Natural killer cell treated with Interleukin-12 subunit alpha and Interleukin-12 subunit beta and Interleukin-15 and Interleukin-18, amount 100 ng/mL, for 72 hours (primary cell): ENCODE measurements at regions not wholly inside any gene's neighbourhood (a gene's known extent, or its start where the extent isn't known, plus 50 kb on each side); places are given as distances from the start of the nearest gene placed in this dataset.
"Not testable (repeated sequence)": the region's sequence is repeated elsewhere in the genome, so short reads cannot be mapped to it uniquely, and the experiment has no call there.

Experiments used
- ATAC-seq, 2 donors: fragments of 150-1000 bp; cut with Tn5 transposase in 1 of 2; sonication (Bioruptor Pico), chemical (Tn5 transposase) in 1 of 2; 2 replicates each; pipeline ENCODE4 v1.10.0; 2021
- DNase-seq: peaks from one replicate; pipeline ENCODE4 v3.0.0; 2022; ENCODE audit warnings: low spot score
- H3K27ac Mint-ChIP-seq, 2 donors: 1 replicate in 1 of 2; 2 replicates in 1 of 2; pipeline ENCODE4 v1.8.0; 2022; ENCODE audit warnings: mixed read lengths in 2 of 2, mild to moderate bottlenecking in 1 of 2, moderate library complexity in 1 of 2
- H3K27me3 Mint-ChIP-seq, 2 donors: 1 replicate in 1 of 2; 2 replicates in 1 of 2; pipeline ENCODE4 v1.8.0; 2022; ENCODE audit warnings: mixed read lengths in 2 of 2
- H3K36me3 Mint-ChIP-seq: one replicate; pipeline ENCODE4 v1.8.0; 2022; ENCODE audit warnings: mixed read lengths
- H3K4me1 Mint-ChIP-seq, 2 donors: 1 replicate in 1 of 2; 2 replicates in 1 of 2; pipeline ENCODE4 v1.8.0; 2022; ENCODE audit warnings: low read depth in 2 of 2, mixed read lengths in 2 of 2, mild to moderate bottlenecking in 1 of 2
- H3K4me3 Mint-ChIP-seq: one replicate; pipeline ENCODE4 v1.8.0; 2022; ENCODE audit warnings: mixed read lengths
- H3K9me3 Mint-ChIP-seq: 2 replicates; pipeline ENCODE4 v1.8.0; 2022; ENCODE audit warnings: mixed read lengths

DNA sequence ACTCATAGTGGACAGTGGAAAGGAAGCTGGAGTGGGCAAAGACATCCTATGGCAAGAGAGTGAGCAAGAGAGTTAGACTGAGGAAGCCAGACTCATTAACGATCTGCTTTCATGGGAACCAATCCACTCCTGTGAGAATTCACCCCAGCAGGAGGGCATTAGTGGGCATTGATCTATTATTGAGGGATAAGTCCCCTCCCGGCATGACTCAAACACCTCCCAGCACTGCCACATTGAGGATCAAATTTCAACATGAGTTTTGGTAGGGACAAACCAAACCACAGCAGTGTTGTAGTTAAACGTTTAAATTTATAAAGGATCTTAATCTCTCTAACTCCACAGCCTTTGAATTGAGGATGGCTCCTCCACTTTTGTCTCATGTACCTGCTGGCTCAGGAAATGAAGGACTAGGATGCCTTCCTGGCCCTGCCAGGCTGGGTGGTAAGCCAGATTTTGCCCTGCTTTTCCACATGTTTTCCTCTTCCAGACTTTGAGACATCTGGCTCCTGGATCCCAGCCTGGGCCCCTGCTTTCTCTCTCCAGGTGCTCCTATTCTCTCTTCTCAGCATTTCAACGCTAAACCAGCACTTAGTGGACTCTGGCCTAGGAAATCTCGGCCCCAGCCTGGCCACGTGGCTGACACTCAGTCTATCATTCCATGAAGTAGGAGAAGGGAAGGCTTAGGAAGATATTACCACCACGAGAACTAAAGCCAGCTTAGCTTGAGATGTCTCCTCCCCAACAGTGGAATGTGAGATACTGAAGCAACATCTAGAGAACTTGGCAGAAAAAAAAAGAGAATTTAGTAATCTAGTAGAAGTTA is 96.5 kb upstream of the PIP4K2A start:
- H3K4me1 Mint-ChIP-seq: peaks cover 4 to 7% of the 10 kb centered on the region in 2 donors
- H3K4me3 Mint-ChIP-seq: no peak overlapping the region
- ATAC-seq: no peak
- no peaks in the 10 kb centered on the region for H3K9me3 Mint-ChIP-seq
- H3K27me3 Mint-ChIP-seq: peaks cover 0 to under 1% of the 10 kb centered on the region in 2 donors
- DNase-seq: no peak
- H3K36me3 Mint-ChIP-seq: peaks cover under 1% of the 10 kb centered on the region
- peak overlapping the region in 1 of 2 donors; percentile 72 for H3K27ac Mint-ChIP-seq

DNA sequence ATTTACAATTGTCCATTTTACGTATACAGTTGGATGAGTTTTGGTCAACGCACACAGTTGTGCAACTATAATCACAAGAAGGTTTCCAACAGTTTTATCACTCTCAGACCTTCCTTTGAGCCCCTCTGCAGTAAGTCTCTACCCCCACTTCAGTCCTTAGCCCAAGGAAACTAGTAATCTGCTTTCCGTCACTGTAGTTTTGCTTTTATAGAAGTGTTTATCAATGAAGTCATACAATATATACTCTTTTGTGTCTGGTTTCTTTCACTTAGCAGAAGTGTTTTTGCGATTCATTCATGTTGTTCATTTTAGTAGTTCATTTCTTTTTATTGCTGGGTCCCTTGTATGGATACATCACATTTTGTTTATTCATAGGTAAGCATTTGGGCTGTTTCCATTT is 92.9 kb upstream of the PIP4K2A start:
- no peak for ATAC-seq
- no peak for DNase-seq
- Mint-ChIP-seq H3K4me3 (no peak overlapping the region), H3K9me3 (no peaks in the 10 kb centered on the region), H3K27me3 (peaks cover 0 to 7% of the 10 kb centered on the region in 2 donors), H3K36me3 (no peaks in the 10 kb centered on the region), H3K4me1 (peaks cover 0 to 3% of the 10 kb centered on the region in 2 donors), H3K27ac (no peak overlapping the region)

DNA sequence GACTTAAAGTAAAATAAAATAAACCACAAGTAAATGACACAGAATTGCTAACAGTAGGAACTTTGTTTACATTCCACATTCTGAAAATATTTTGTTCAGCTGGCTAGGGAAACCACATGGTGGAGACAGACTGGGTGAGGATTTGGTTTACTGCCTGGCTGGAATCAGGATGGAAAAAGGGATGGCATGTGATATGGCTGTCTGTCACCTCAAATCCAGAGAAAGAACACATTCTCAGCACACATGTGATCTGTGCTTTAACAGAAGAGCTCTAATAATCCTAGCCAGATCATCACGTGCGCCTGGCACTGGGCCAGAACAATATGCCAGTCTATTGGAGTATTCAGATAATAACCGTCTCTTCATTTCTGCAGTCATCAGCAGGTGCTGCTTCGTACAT is 90.9 kb upstream of the PIP4K2A start:
- Mint-ChIP-seq H3K4me3 (no peak overlapping the region), H3K36me3 (no peaks in the 10 kb centered on the region), H3K4me1 (no peaks in the 10 kb centered on the region), H3K27me3 (peaks cover 7 to 10% of the 10 kb centered on the region in 2 donors), H3K27ac (no peak overlapping the region), H3K9me3 (no peaks in the 10 kb centered on the region)
- DNase-seq: no peak
- ATAC-seq: no peak

DNA sequence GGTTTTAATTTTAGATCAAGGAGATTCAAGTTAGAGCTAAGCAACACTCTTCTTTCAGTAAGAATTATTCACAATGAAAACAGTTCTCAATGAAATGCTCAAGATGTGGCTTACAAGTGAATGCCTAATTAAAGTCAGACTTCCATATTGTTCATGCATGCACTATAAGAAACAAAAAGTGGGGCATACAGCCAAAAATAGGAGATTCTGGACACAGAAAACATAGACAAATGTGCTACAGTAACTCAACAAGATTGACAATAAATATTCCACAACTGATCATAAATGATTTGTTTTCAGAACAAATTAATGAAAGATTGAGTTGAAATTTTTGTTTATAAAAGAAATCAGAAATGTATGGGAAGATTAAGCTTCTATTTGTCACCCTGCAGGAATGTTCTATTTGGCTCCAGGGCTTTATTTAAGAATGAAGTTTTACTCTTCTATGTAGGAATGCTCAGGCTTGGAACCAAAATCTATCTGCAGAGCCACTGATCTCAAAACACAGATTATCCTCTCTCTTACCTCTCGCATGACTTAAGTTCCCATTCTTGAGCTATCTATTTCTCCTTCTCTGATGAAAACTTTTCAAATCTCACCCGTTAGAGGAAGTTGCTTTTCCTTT is 89.0 kb upstream of the PIP4K2A start:
- Mint-ChIP-seq H3K27me3 (peaks cover 8 to 10% of the 10 kb centered on the region in 2 donors), H3K9me3 (no peaks in the 10 kb centered on the region), H3K27ac (no peak overlapping the region), H3K4me3 (no peak overlapping the region), H3K4me1 (no peaks in the 10 kb centered on the region), H3K36me3 (no peaks in the 10 kb centered on the region)
- no peak for DNase-seq
- ATAC-seq: no peak

DNA sequence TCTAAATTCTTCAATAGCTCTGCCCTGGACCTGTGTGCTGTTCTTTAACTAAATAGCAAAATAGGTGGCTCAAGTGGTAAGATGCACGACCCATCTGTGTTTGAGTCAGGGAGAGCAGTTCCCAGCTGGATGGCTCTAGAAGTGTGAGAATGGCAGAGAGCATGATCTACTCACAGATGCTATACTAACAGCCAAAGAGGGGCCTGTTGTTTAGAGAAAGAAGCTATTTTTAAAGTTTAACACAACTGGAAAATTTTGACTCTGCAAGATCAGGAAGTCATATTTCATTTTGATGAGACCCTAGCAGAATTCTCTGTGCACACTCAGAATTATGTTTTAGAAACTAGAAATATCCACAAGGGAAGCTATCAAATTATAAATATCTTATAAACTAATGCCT is 87.4 kb upstream of the PIP4K2A start:
- no peaks in the 10 kb centered on the region for H3K36me3 Mint-ChIP-seq
- H3K4me3 Mint-ChIP-seq: no peak overlapping the region

DNA sequence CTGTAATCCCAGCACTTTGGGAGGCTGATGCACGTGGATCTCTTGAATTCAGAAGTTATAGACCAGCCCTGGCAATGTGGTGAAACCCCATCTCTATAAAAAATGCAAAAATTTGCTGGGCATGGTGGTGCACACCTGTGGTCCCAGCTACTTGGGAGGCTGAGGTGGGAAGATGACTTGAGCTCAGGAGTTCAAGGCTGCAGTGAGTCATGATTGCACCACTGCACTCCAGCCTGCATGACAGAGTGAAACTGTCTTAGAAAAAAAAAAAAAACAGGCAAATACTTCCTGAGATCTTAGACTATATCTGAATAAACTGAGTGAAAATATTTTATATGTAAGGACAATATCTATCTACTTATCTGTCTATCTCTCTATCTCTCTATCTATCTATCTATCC is 83.4 kb upstream of the PIP4K2A start:
- not testable (repeated sequence) for H3K27ac Mint-ChIP-seq, H3K36me3 Mint-ChIP-seq, H3K4me3 Mint-ChIP-seq, H3K9me3 Mint-ChIP-seq, ATAC-seq, DNase-seq, H3K4me1 Mint-ChIP-seq
- peaks cover 16 to 22% of the 10 kb centered on the region in 2 donors for H3K27me3 Mint-ChIP-seq

More for the DNA sequence above, 87.4 kb upstream of the PIP4K2A start:
- ATAC-seq: no peak
- H3K27ac Mint-ChIP-seq: no peak overlapping the region
- no peaks in the 10 kb centered on the region for H3K9me3 Mint-ChIP-seq
- no peaks in the 10 kb centered on the region for H3K4me1 Mint-ChIP-seq
- DNase-seq: no peak
- H3K27me3 Mint-ChIP-seq: peaks cover 8 to 10% of the 10 kb centered on the region in 2 donors

DNA sequence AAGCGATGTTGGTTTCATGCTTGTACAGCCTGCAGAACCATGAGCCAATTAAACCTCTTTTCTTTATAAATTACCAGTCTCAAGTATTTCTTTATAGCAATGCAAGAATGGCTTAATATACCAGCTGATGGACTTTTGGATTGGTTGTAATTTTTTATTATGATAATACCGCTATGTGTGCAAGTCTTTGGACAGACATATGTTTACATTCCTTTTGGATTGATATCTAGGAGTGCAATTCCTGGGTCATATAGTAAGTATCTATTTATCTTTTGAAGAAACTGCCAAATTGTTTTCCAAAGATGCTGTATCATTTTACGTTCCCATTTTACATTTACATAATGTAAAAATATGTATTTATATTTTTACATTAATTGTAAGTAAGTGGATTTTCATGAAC is 81.2 kb upstream of the PIP4K2A start:
- no peak for DNase-seq
- H3K4me3 Mint-ChIP-seq: no peak overlapping the region
- H3K36me3 Mint-ChIP-seq: no peaks in the 10 kb centered on the region
- H3K9me3 Mint-ChIP-seq: no peaks in the 10 kb centered on the region
- ATAC-seq: no peak
- no peak overlapping the region for H3K27ac Mint-ChIP-seq
- H3K4me1 Mint-ChIP-seq: peaks cover 0 to 5% of the 10 kb centered on the region in 2 donors
- peaks cover 13 to 17% of the 10 kb centered on the region in 2 donors for H3K27me3 Mint-ChIP-seq

DNA sequence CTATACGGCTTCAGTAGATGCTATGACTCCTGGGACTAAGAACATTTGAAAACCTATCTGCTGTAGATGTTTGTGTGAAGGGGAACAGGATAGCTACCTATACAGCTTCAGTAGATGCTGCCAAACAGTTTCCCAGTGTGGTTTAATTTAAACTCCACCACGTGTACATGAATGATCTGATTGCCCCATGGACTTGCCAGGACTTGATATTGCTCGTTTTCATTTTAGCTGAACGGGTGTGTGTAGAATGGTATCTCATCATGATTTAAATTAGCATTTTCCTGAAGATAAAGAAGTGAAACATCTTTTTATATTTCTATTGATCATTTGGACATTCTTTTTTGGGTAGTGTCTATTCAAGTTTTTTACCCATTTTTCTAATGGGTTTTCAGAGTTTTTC is 77.8 kb upstream of the PIP4K2A start:
- no peaks in the 10 kb centered on the region for H3K36me3 Mint-ChIP-seq

DNA sequence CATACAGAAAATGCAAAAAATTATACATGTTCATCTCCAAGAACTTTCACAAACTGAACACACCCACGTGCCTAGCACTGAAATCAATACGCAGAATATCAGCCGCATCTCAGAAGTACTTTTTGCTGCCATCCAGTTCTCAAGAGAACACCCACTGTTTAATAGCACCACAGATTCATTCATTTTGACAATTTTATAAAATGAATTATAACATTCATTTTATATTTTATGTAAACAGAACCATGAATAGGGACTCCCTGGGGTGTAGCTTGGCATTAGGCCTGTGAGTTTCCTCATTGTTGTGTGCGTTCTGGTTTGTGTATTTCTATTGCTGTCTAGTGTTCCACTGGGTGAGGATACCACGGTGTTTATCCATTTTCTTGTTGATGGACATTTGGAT is 77.3 kb upstream of the PIP4K2A start:
- Mint-ChIP-seq H3K9me3 (no peaks in the 10 kb centered on the region), H3K4me1 (peaks cover 0 to 5% of the 10 kb centered on the region in 2 donors), H3K27ac (no peak overlapping the region), H3K36me3 (no peaks in the 10 kb centered on the region), H3K27me3 (peaks cover 13 to 18% of the 10 kb centered on the region in 2 donors), H3K4me3 (no peak overlapping the region)
- ATAC-seq (no peak), DNase-seq (no peak)

More for the DNA sequence above, 77.8 kb upstream of the PIP4K2A start:
- Mint-ChIP-seq H3K27ac (no peak overlapping the region), H3K4me3 (no peak overlapping the region), H3K4me1 (peaks cover 0 to 5% of the 10 kb centered on the region in 2 donors), H3K9me3 (no peaks in the 10 kb centered on the region), H3K27me3 (peaks cover 13 to 14% of the 10 kb centered on the region in 2 donors)
- DNase-seq: no peak
- no peak for ATAC-seq

DNA sequence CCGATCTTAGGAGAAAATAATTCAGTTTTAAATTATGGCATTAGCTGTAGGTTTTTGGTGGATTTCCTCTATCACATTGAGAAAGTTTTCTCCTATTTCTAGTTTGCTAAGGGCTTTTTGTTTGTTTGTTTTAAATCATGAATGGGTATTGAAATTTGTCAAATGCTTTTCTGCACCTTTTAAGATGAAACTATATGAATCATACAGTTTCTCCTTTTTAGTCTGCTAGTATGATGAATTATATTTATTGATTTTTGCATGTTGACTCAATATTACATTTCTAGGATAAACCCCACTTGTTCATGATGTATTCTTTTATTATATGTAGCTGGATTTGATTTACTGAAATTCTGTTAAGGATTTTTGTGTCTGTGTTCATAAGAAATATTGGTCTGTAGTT is 70.3 kb upstream of the PIP4K2A start:
- Mint-ChIP-seq H3K4me1 (no peaks in the 10 kb centered on the region), H3K27me3 (peaks cover 0 to 10% of the 10 kb centered on the region in 2 donors), H3K27ac (no peak overlapping the region), H3K9me3 (no peaks in the 10 kb centered on the region), H3K4me3 (no peak overlapping the region), H3K36me3 (no peaks in the 10 kb centered on the region)
- DNase-seq: no peak
- ATAC-seq: no peak

DNA sequence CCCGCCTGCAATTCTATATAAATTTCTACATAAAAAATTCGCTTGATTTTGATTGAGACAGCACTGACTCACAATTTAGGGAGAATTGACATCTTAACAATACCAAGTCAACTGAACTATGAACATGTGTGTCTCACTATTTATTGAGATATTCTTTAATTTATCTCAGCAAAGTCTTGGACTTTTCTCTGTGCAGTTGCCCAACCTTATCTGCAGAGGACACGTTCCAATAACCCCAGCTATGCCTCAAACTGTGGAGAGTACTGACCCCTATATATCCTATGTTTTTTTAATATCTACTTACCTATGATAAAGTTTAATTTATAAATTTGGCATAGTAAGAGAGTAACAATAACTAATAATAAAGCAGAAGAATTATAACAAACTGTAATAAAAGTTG is 69.4 kb upstream of the PIP4K2A start:
- no peak overlapping the region for H3K4me3 Mint-ChIP-seq
- H3K9me3 Mint-ChIP-seq: no peaks in the 10 kb centered on the region
- ATAC-seq: no peak
- H3K4me1 Mint-ChIP-seq: peaks cover 3 to 4% of the 10 kb centered on the region in 2 donors
- no peaks in the 10 kb centered on the region for H3K36me3 Mint-ChIP-seq
- no peak for DNase-seq
- no peak overlapping the region for H3K27ac Mint-ChIP-seq
- H3K27me3 Mint-ChIP-seq: peaks cover 0 to 10% of the 10 kb centered on the region in 2 donors

DNA sequence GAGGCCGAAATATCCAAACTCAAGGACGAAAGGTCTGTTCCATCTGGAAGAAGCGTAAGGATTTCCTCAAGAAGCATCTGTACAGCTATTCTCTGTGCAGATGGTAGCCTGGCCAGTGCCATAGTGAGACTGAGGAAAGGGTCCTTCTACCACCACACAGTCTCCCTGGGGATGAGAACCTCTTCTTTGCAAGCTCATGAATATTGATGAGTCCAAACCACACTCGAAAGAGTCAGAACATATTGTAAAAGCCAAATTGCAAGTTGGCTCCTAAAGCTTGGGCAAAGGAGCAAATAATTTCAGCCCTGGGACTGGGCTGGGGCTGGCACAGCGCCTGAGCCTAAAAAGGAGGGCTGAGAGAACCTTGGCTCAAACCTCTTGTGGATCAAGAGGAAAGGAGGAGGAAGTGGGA is 66.1 kb upstream of the PIP4K2A start:
- H3K36me3 Mint-ChIP-seq: peaks cover 6% of the 10 kb centered on the region
- DNase-seq (no peak), ATAC-seq (no peak)
- H3K27me3 Mint-ChIP-seq: no peaks in the 10 kb centered on the region
- H3K4me1 Mint-ChIP-seq: peaks cover 4 to 6% of the 10 kb centered on the region in 2 donors
- H3K9me3 Mint-ChIP-seq: peaks cover 2% of the 10 kb centered on the region
- H3K4me3 Mint-ChIP-seq: no peak overlapping the region
- no peak overlapping the region for H3K27ac Mint-ChIP-seq

DNA sequence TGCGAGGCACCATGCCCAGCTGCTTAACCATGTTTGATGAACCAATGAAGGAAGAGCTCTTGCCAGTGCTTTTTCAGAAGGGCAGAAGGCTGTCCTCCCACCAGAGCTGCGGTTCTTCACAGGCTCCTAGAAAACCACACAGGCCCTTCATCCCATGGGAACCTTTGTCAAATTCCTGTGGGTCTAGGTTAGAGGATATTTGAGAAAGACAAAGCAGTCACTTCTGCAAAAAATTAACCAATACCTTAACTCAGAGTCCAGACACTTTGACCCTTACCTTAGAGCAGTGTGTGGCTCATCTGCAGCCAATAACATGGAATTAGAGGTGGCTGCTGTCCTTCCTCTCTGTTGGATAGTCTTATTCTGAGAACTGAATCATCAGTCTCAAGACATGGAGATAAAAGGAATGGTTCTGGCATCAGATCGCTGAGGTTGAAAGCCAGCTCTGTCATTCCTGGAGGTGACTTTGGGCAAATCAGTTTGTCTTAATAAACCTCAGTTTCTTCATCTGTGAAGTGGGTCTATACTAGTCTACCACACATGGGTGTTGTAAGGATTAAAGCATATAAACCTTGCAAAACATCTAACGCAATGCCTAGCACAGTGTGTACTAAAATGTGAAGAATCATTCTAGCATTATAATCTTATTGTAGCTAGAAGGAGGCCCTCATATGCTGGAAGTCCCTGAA is 65.1 kb upstream of the PIP4K2A start:
- ATAC-seq (no peak), DNase-seq (no peak)
- no peak overlapping the region for H3K27ac Mint-ChIP-seq
- peaks cover 6% of the 10 kb centered on the region for H3K36me3 Mint-ChIP-seq
- H3K4me3 Mint-ChIP-seq: no peak overlapping the region
- no peaks in the 10 kb centered on the region for H3K27me3 Mint-ChIP-seq
- peaks cover 2% of the 10 kb centered on the region for H3K9me3 Mint-ChIP-seq
- peaks cover 4 to 6% of the 10 kb centered on the region in 2 donors for H3K4me1 Mint-ChIP-seq

DNA sequence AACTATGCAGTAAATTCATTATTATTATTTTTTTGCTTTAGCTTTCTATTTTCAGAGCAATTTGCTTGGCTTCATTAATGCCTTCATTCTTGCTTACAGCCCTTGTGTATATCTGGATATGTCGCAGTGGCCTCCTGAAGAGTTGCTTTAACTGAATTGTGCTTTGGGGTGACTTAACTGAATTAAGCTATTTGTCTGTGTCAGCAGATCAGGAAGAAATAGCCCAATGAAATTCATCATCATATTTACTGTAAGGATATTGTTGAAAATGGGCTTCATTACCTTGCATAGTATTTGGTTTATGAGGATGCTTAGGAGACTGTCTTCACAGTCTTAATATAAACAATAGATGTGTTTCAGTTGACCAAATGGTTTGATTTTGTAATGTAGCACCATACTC is 59.7 kb upstream of the PIP4K2A start:
- Mint-ChIP-seq H3K9me3 (peaks cover 2% of the 10 kb centered on the region), H3K4me1 (peaks cover 4 to 5% of the 10 kb centered on the region in 2 donors), H3K27ac (no peak overlapping the region), H3K4me3 (no peak overlapping the region), H3K36me3 (peaks cover 6% of the 10 kb centered on the region), H3K27me3 (peaks cover 0 to 7% of the 10 kb centered on the region in 2 donors)
- no peak for ATAC-seq
- no peak for DNase-seq
